Kidney (tissue), 13 donors: ENCODE measurements at regions not wholly inside any gene's neighbourhood (a gene's known extent, or its start where the extent isn't known, plus 50 kb on each side); places are given as distances from the start of the nearest gene placed in this dataset.
A peak's percentile ranks its signal among the peaks of the same experiment; 100 is the strongest.

Experiments used
- DNase-seq, 5 donors: peaks; one replicate each; pipeline ENCODE4 v3.0.0-alpha.2; 2013 to 2020
- FAIRE-seq: peaks from 2 replicates; lab custom pipeline; 2012; peaks lifted over from hg19 to GRCh38; lab: Jason Lieb, UNC
- H3K27ac ChIP-seq, 2 donors: one replicate each; pipeline ENCODE4 v1.7.0; 2013; ENCODE audit warnings: low read depth in 2 of 2, low read length in 2 of 2, inconsistent platforms in 1 of 2
- H3K27me3 ChIP-seq: one replicate; pipeline ENCODE4 v1.7.1; 2013; ENCODE audit warnings: low read length, inconsistent platforms; ENCODE audit not compliant: control insufficient read depth, insufficient read depth
- H3K36me3 ChIP-seq, 3 donors: one replicate each; pipeline versions ENCODE4 v1.7.0 to v1.7.1; 2013; ENCODE audit warnings: low read length in 3 of 3, control low read depth in 1 of 3, inconsistent platforms in 1 of 3; ENCODE audit not compliant: insufficient read depth in 3 of 3, control insufficient read depth in 2 of 3
- H3K4me1 ChIP-seq, 3 donors: one replicate each; pipeline versions ENCODE4 v1.7.0 to v1.7.1; 2013; ENCODE audit warnings: low read length in 3 of 3, inconsistent platforms in 1 of 3, low read depth in 1 of 3; ENCODE audit not compliant: control insufficient read depth in 2 of 3, insufficient read depth in 2 of 3
- H3K4me3 ChIP-seq, 3 donors: one replicate each; pipeline versions ENCODE4 v1.7.0 to v1.8.1; 2013; ENCODE audit warnings: low read length in 3 of 3, control low read depth in 1 of 3, inconsistent platforms in 1 of 3
- H3K9ac ChIP-seq, 3 donors: one replicate each; pipeline versions ENCODE4 v1.7.0 to v1.7.1; 2013; ENCODE audit warnings: low read length in 3 of 3, control low read depth in 1 of 3, inconsistent platforms in 1 of 3
- H3K9me3 ChIP-seq, 3 donors: one replicate each; pipeline versions ENCODE4 v1.7.0 to v1.7.1; 2013; ENCODE audit warnings: low read length in 3 of 3, control low read depth in 1 of 3, inconsistent platforms in 1 of 3; ENCODE audit not compliant: control insufficient read depth in 2 of 3, insufficient read depth in 1 of 3
- CTCF ChIP-seq: IDR thresholded peaks from 3 replicates; pipeline ENCODE4 v1.5.1; 2012; ENCODE audit warnings: mild to moderate bottlenecking, moderate library complexity, borderline replicate concordance; ENCODE audit not compliant: insufficient read depth; ENCODE audit errors: extremely low read depth
- intact Hi-C: fragments of 100-400 bp; cut with DNase I; formaldehyde crosslinking; loops from one replicate; pipeline ENCODE4 v1.11.1; 2022
- donor health status: control.
- donor health status: control.
- donor health status: control.
- donor health status: control.
- donor health status: control.
- donor health status: DM: yes; HTN: yes; CAD: no.
- donor health status: Normal renal cell carcinoma (clear cell type).

GRCh38 chr9:79485258-79485657 is 86.5 kb upstream of the TLE4 start:
- Histone ChIP-seq H3K9me3 (no peaks in the 10 kb centered on the region), H3K36me3 (no peaks in the 10 kb centered on the region), H3K27me3 (no peaks in the 10 kb centered on the region), H3K4me1 (no peaks in the 10 kb centered on the region), H3K9ac (no peak overlapping the region), H3K4me3 (no peak overlapping the region), H3K27ac (no peak overlapping the region)
- TF ChIP-seq CTCF = no peak
- intact Hi-C loops = no loop called here
- no peak for DNase-seq
- FAIRE-seq = no peak

DNA sequence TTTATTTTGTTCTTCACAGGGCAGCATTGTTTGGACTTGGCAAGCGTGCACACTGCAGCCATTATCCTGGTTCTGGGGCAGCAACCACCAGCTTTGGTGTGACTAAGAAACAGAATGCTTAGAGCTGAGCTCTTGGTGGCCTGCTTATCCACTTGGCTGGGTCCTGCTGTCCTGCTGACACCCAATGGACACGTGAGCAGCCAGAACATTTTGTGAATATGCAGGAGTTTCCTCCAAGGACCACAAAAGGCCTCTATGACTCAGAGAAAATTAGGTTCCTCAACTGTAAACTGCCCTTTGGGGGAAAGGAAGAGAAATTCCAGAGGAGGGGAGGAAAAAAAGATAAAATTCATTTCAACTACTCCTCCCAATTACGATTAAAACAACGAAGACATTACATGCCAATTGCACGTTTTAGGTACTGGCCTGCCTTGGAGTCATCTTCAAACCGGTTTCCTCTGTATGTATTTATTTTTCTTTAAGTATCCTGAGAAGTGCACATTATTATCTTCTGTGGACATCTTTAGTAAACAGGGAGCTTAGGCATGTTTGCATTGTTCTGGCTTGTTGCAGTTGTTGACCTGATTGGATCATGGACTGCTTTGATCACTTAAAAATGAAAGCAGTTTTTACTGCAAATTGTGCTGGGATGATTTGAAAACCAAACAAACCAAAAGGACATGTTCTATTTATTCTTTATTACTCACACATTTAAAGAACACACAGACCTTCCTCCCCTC is 82.3 kb upstream of the TLE4 start:
- Histone ChIP-seq H3K4me1 (no peaks in the 10 kb centered on the region), H3K9ac (no peak overlapping the region), H3K4me3 (no peak overlapping the region), H3K9me3 (no peaks in the 10 kb centered on the region), H3K27me3 (no peaks in the 10 kb centered on the region), H3K36me3 (no peaks in the 10 kb centered on the region), H3K27ac (no peak overlapping the region)
- TF ChIP-seq CTCF = no peak
- DNase-seq (peak in 3 of 5 donors; percentile 10 to 85 (median 27)), FAIRE-seq (no peak)
- intact Hi-C loops = no loop called here

DNA sequence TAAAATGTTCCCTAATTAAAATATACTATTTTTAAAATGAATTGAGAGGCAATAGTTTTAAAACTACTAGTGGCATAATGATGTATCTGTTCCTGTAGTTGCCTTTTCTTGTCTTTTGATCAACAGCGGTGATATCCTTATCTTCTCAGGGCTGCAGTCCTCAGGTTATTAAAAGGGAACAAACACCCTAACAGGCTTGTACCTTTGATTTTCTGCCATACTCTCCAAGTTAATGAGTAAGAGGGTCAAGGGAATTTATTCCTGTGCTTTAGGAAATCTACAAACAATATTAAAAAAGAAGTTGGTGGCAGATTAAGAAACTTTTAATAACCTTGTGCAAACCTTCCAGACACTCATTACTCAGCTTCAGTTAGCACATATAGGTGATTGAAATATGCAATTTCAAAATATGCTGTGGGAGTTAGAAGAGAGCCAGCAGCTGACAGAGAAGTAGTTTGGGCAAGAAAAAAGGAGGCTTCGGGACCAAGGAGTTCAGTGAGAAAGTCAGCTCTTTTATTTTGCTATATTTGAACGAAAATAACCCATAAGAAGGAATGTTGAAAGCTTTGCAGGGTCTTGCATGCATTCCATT is 81.0 kb upstream of the TLE4 start:
- Histone ChIP-seq H3K36me3 (no peaks in the 10 kb centered on the region), H3K4me3 (no peak overlapping the region), H3K4me1 (no peaks in the 10 kb centered on the region), H3K9me3 (no peaks in the 10 kb centered on the region), H3K9ac (no peak overlapping the region), H3K27ac (no peak overlapping the region), H3K27me3 (no peaks in the 10 kb centered on the region)
- FAIRE-seq (no peak), DNase-seq (peak in 1 of 5 donors; percentile 23)
- intact Hi-C loops = no loop called here
- no peak for TF ChIP-seq CTCF
